Pancreas (tissue), 10 donors: ENCODE measurements at regions not wholly inside any gene's neighbourhood (a gene's known extent, or its start where the extent isn't known, plus 50 kb on each side); places are given as distances from the start of the nearest gene placed in this dataset.

Source experiments
- ATAC-seq, 4 donors: fragments of 200-7000 bp; cut with Tn5 transposase; one replicate each; pipeline versions ENCODE4 v1.8.0 to v1.9.1; 2020; ENCODE audit warnings: mild to moderate bottlenecking in 4 of 4, moderate library complexity in 4 of 4
- DNase-seq, 6 donors: peaks; one replicate each; pipeline ENCODE4 v3.0.0-alpha.2; 2020
- FAIRE-seq: peaks from 2 replicates; lab custom pipeline; 2012; peaks lifted over from hg19 to GRCh38; lab: Jason Lieb, UNC
- H3K27ac ChIP-seq, 4 donors: fragments of 200-600 bp; sonication (generic); 1 replicate in 3 of 4; 2 replicates in 1 of 4; pipeline versions ENCODE4 v1.5.0 to v1.8.0; 2020
- H3K27me3 ChIP-seq, 4 donors: fragments of 200-600 bp; one replicate each; pipeline ENCODE4 v1.8.0; 2021
- H3K36me3 ChIP-seq, 3 donors: fragments of 200-600 bp; sonication (generic) in 1 of 3; one replicate each; pipeline versions ENCODE4 v1.5.0 to v1.8.0; 2020 to 2021
- H3K4me1 ChIP-seq, 3 donors: fragments of 200-600 bp; one replicate each; pipeline ENCODE4 v1.8.0; 2021
- H3K4me3 ChIP-seq, 4 donors: fragments of 200-600 bp; sonication (generic) in 2 of 4; one replicate each; pipeline versions ENCODE4 v1.5.0 to v1.8.0; 2020 to 2021
- H3K9me3 ChIP-seq, 4 donors: fragments of 200-600 bp; one replicate each; pipeline ENCODE4 v1.8.0; 2021
- CTCF ChIP-seq, 4 donors: fragments of 200-600 bp; sonication (generic) in 3 of 4; IDR thresholded peaks; one replicate each; pipeline versions ENCODE4 v1.5.0 to v1.8.0; 2021; ENCODE audit warnings: antibody characterized with exemption in 4 of 4
- WGBS, 2 donors: extraction: QIAGEN DNeasy Blood & Tissue Kit; methylation state at CpG; one replicate each; pipeline ENCODE4 v1.1.7; 2013; 5-methylcytosine and 5-hydroxymethylcytosine counted together
- intact Hi-C, 3 donors: fragments of 100-400 bp; cut with DNase I; formaldehyde crosslinking; loops; one replicate each; pipeline versions ENCODE4 v1.11.1 to v1.14.2; 2022
- donor health status: healthy with polysubstance abuse.
- donor health status: DM: no; HTN: no; CAD: no; lungs with moderate emphysema.
- donor health status: DM: no; HTN: no; CAD: no.
- donor health status: control.
- donor health status: control.
- donor health status: Bipolar disorder and iron deficiency.
- donor health status: DM: yes; HTN: yes; CAD: no.
- donor health status: DM: no; HTN: no; CAD: no.
- donor health status: DM: no; HTN: no; CAD: no.
- donor health status: DM: yes; HTN: yes; CAD: no.

GRCh38 chr13:104442536-104442935 is 1376.3 kb upstream of the SLC10A2 start:
- FAIRE-seq: no peak
- no peak for DNase-seq
- WGBS, 2 donors: 50 to 73% methylated on average over 3 of the region's 3 CpGs
- no peak for ATAC-seq
- Histone ChIP-seq H3K36me3 (no peaks in the 10 kb centered on the region), H3K4me1 (no peaks in the 10 kb centered on the region), H3K27ac (no peak overlapping the region), H3K27me3 (no peaks in the 10 kb centered on the region), H3K4me3 (no peak overlapping the region), H3K9me3 (no peaks in the 10 kb centered on the region)
- no peak for TF ChIP-seq CTCF (IDR thresholded peaks at IDR 0.05)
- intact Hi-C loops: no loop called here

GRCh38 chr13:104436555-104436954 is 1370.3 kb upstream of the SLC10A2 start:
- intact Hi-C loops: no loop called here
- ATAC-seq: no peak
- no peaks in the 10 kb centered on the region for H3K9me3 ChIP-seq

GRCh38 chr13:104431895-104432294 is 1365.7 kb upstream of the SLC10A2 start:
- H3K9me3 ChIP-seq: no peaks in the 10 kb centered on the region
- ATAC-seq: no peak
- no peak overlapping the region for H3K4me3 ChIP-seq
- no peak for FAIRE-seq
- no peaks in the 10 kb centered on the region for H3K4me1 ChIP-seq
- intact Hi-C loops: no loop called here
- TF ChIP-seq CTCF (IDR thresholded peaks at IDR 0.05): no peak
- 63 to 80% methylated on average over 1 of the region's 1 CpG for WGBS, 2 donors
- H3K36me3 ChIP-seq: no peaks in the 10 kb centered on the region
- no peak for DNase-seq
- no peaks in the 10 kb centered on the region for H3K27me3 ChIP-seq
- no peak overlapping the region for H3K27ac ChIP-seq

More at GRCh38 chr13:104436555-104436954, 1370.3 kb upstream of the SLC10A2 start:
- Histone ChIP-seq H3K27me3 (no peaks in the 10 kb centered on the region), H3K4me3 (no peak overlapping the region), H3K36me3 (no peaks in the 10 kb centered on the region), H3K4me1 (no peaks in the 10 kb centered on the region), H3K27ac (no peak overlapping the region)
- no peak for TF ChIP-seq CTCF (IDR thresholded peaks at IDR 0.05)
- DNase-seq (no peak), FAIRE-seq (no peak)
- WGBS, 2 donors: 48 to 68% methylated on average over 2 of the region's 2 CpGs

- Histone ChIP-seq H3K27me3 (no peaks in the 10 kb centered on the region), H3K9me3 (no peaks in the 10 kb centered on the region), H3K4me1 (no peaks in the 10 kb centered on the region), H3K27ac (no peak overlapping the region), H3K4me3 (no peak overlapping the region), H3K36me3 (no peaks in the 10 kb centered on the region)
- ATAC-seq (no peak), FAIRE-seq (no peak), DNase-seq (no peak)
- TF ChIP-seq CTCF (IDR thresholded peaks at IDR 0.05): no peak
- intact Hi-C loops: no loop called here
- WGBS, 2 donors: 74 to 82% methylated on average over 4 of the region's 4 CpGs
Measured at GRCh38 chr13:104426435-104426834, 1360.2 kb upstream of the SLC10A2 start.

GRCh38 chr13:104422668-104423067 is 1356.5 kb upstream of the SLC10A2 start:
- no peaks in the 10 kb centered on the region for H3K4me1 ChIP-seq
- FAIRE-seq (no peak), DNase-seq (no peak), ATAC-seq (no peak)
- H3K36me3 ChIP-seq: no peaks in the 10 kb centered on the region
- 34 to 43% methylated on average over 4 of the region's 4 CpGs for WGBS, 2 donors
- H3K9me3 ChIP-seq: no peaks in the 10 kb centered on the region
- no peak overlapping the region for H3K27ac ChIP-seq
- H3K27me3 ChIP-seq: no peaks in the 10 kb centered on the region
- no peak for TF ChIP-seq CTCF (IDR thresholded peaks at IDR 0.05)
- intact Hi-C loops: no loop called here
- H3K4me3 ChIP-seq: no peak overlapping the region
